H9 (cell line): ENCODE measurements at regions not wholly inside any gene's neighbourhood (a gene's known extent, or its start where the extent isn't known, plus 50 kb on each side); places are given as distances from the start of the nearest gene placed in this dataset.

Source experiments
- DNase-seq: peaks from one replicate; pipeline ENCODE4 v3.0.0-alpha.2; 2017
- H2AFZ ChIP-seq: one replicate; pipeline ENCODE4 v1.6.1; 2013; ENCODE audit warnings: mild to moderate bottlenecking, low read length, control low read depth, moderate library complexity
- H2AK5ac ChIP-seq: 2 replicates; pipeline ENCODE4 v1.6.1; 2013; ENCODE audit warnings: low read length, control low read depth, mixed read lengths; ENCODE audit not compliant: insufficient read length
- H2BK120ac ChIP-seq: one replicate; pipeline ENCODE4 v1.6.1; 2013; ENCODE audit warnings: low read depth, mild to moderate bottlenecking, low read length, control low read depth, inconsistent platforms; ENCODE audit not compliant: poor library complexity, severe bottlenecking
- H2BK12ac ChIP-seq: 2 replicates; pipeline ENCODE4 v1.6.1; 2013; ENCODE audit warnings: low read length, control low read depth, mixed read lengths, low read depth; ENCODE audit not compliant: insufficient read length
- H2BK15ac ChIP-seq: 2 replicates; pipeline ENCODE4 v1.6.1; 2013; ENCODE audit warnings: low read depth, low read length, control low read depth
- H2BK20ac ChIP-seq: one replicate; pipeline ENCODE4 v1.6.1; 2013; ENCODE audit warnings: low read depth, mild to moderate bottlenecking, low read length, control low read depth, inconsistent platforms; ENCODE audit not compliant: poor library complexity, severe bottlenecking
- H2BK5ac ChIP-seq: 2 replicates; pipeline ENCODE4 v1.6.1; 2013; ENCODE audit warnings: low read length, control low read depth, mixed read lengths; ENCODE audit not compliant: insufficient read length
- H3K14ac ChIP-seq: 2 replicates; pipeline ENCODE4 v1.6.1; 2013; ENCODE audit warnings: low read length, control low read depth; ENCODE audit not compliant: insufficient read depth
- H3K18ac ChIP-seq: 2 replicates; pipeline ENCODE4 v1.6.1; 2013; ENCODE audit warnings: low read depth, mild to moderate bottlenecking, mixed read lengths, low read length, control low read depth; ENCODE audit not compliant: insufficient read length
- H3K23ac ChIP-seq: 2 replicates; pipeline ENCODE4 v1.6.1; 2013; ENCODE audit warnings: low read length, control low read depth, mixed read lengths, low read depth; ENCODE audit not compliant: insufficient read length
- H3K23me2 ChIP-seq: 2 replicates; pipeline ENCODE4 v1.6.1; 2013; ENCODE audit warnings: low read depth, mild to moderate bottlenecking, mixed read lengths, low read length, control low read depth; ENCODE audit not compliant: insufficient read length, poor library complexity, severe bottlenecking
- H3K27ac ChIP-seq: 2 replicates; pipeline ENCODE4 v1.5.1; 2013; ENCODE audit warnings: low read length, control low read depth, mixed read lengths, low read depth; ENCODE audit not compliant: insufficient read length
- H3K27me3 ChIP-seq: 2 replicates; pipeline ENCODE4 v1.6.1; 2013; ENCODE audit warnings: low read length, control low read depth, inconsistent platforms; ENCODE audit not compliant: insufficient read depth
- H3K4ac ChIP-seq: 2 replicates; pipeline ENCODE4 v1.6.1; 2013; ENCODE audit warnings: low read depth, mild to moderate bottlenecking, control low read depth, inconsistent platforms, low read length, moderate library complexity
- H3K4me1 ChIP-seq: 2 replicates; pipeline ENCODE4 v1.6.1; 2013; ENCODE audit warnings: low read length, control low read depth, inconsistent platforms; ENCODE audit not compliant: insufficient read depth
- H3K4me2 ChIP-seq: 2 replicates; pipeline ENCODE4 v1.6.1; 2013; ENCODE audit warnings: low read length, control low read depth, mixed read lengths; ENCODE audit not compliant: insufficient read length, insufficient read depth
- H3K56ac ChIP-seq: 2 replicates; pipeline ENCODE4 v1.6.1; 2013; ENCODE audit warnings: low read depth, mild to moderate bottlenecking, mixed read lengths, low read length, control low read depth; ENCODE audit not compliant: insufficient read length
- H3K79me1 ChIP-seq: 2 replicates; pipeline ENCODE4 v1.6.1; 2013; ENCODE audit warnings: low read depth, mild to moderate bottlenecking, moderate library complexity, low read length, control low read depth, inconsistent platforms; ENCODE audit not compliant: insufficient read depth, poor library complexity, severe bottlenecking
- H3K79me2 ChIP-seq: 2 replicates; pipeline ENCODE4 v1.6.1; 2013; ENCODE audit warnings: low read length, control low read depth, inconsistent platforms; ENCODE audit not compliant: insufficient read depth
- H3K9ac ChIP-seq: 2 replicates; pipeline ENCODE4 v1.6.1; 2013; ENCODE audit warnings: low read length, control low read depth, mixed read lengths; ENCODE audit not compliant: insufficient read length; ENCODE audit errors: extremely low read depth
- H3K9me3 ChIP-seq: one replicate; pipeline ENCODE4 v1.6.1; 2013; ENCODE audit warnings: low read depth, low read length, inconsistent platforms; ENCODE audit not compliant: control insufficient read depth
- H3T11ph ChIP-seq: one replicate; pipeline ENCODE4 v1.6.1; 2013; ENCODE audit warnings: mild to moderate bottlenecking, low read length, control low read depth, inconsistent platforms
- H4K20me1 ChIP-seq: one replicate; pipeline ENCODE4 v1.6.1; 2013; ENCODE audit not compliant: control insufficient read depth, insufficient read length, insufficient read depth
- H4K5ac ChIP-seq: 2 replicates; pipeline ENCODE4 v1.6.1; 2013; ENCODE audit warnings: low read depth, mild to moderate bottlenecking, mixed read lengths, low read length, control low read depth; ENCODE audit not compliant: insufficient read length
- H4K8ac ChIP-seq: replicated peaks from 2 replicates; pipeline ENCODE4 v1.6.1; 2013; ENCODE audit warnings: low read length, control low read depth, mixed read lengths, low read depth; ENCODE audit not compliant: insufficient read length
- H4K91ac ChIP-seq: 2 replicates; pipeline ENCODE4 v1.6.1; 2013; ENCODE audit warnings: low read depth, mild to moderate bottlenecking, moderate library complexity, mixed read lengths, low read length, control low read depth; ENCODE audit not compliant: insufficient read length
- H3K27ac Mint-ChIP-seq, 3 experiments: 2 replicates in 2 of 3; 3 replicates in 1 of 3; pipeline ENCODE4 v1.8.0; 2020 to 2021; ENCODE audit warnings: mixed read lengths in 3 of 3, mild to moderate bottlenecking in 1 of 3, moderate library complexity in 1 of 3
- H3K27me3 Mint-ChIP-seq: 2 replicates; pipeline ENCODE4 v1.8.0; 2021; ENCODE audit warnings: low read depth, mild to moderate bottlenecking, moderate library complexity, mixed read lengths
- H3K36me3 Mint-ChIP-seq, 3 experiments: 2 replicates in 2 of 3; 3 replicates in 1 of 3; pipeline ENCODE4 v1.8.0; 2020 to 2021; ENCODE audit warnings: low read depth in 3 of 3, mixed read lengths in 3 of 3; ENCODE audit not compliant: insufficient read depth in 1 of 3
- H3K4me1 Mint-ChIP-seq, 2 experiments: 2 replicates each; pipeline ENCODE4 v1.8.0; 2020; ENCODE audit warnings: mixed read lengths in 2 of 2
- H3K4me3 Mint-ChIP-seq, 2 experiments: 2 replicates in 1 of 2; 3 replicates in 1 of 2; pipeline ENCODE4 v1.8.0; 2020 to 2021; ENCODE audit warnings: mild to moderate bottlenecking in 2 of 2, mixed read lengths in 2 of 2, moderate library complexity in 1 of 2
- H3K9me3 Mint-ChIP-seq, 2 experiments: 2 replicates in 1 of 2; 3 replicates in 1 of 2; pipeline ENCODE4 v1.8.0; 2020; ENCODE audit warnings: mild to moderate bottlenecking in 2 of 2, mixed read lengths in 2 of 2, moderate library complexity in 1 of 2
- CTCF ChIP-seq: fragments of 200-600 bp; sonication (generic); conservative IDR thresholded peaks from 3 replicates; pipeline ENCODE4 v1.8.0; 2021; ENCODE audit warnings: antibody characterized with exemption, mild to moderate bottlenecking
- WGBS: extraction: QIAGEN DNeasy Blood & Tissue Kit; methylation state at CpG from one replicate; pipeline ENCODE4 v1.1.7; 2013; ENCODE audit warnings: missing lambda C conversion rate, low lambda C conversion rate, mixed read lengths; ENCODE audit not compliant: insufficient read length; ENCODE audit errors: extremely low coverage; 5-methylcytosine and 5-hydroxymethylcytosine counted together

- H3K36me3 Mint-ChIP-seq, result no peaks in the 10 kb centered on the region; a peak in 1 of 7 replicates
- no peak overlapping the region for H3K27ac Mint-ChIP-seq
- Histone ChIP-seq H4K5ac (no peak overlapping the region), H3K23me2 (no peaks in the 10 kb centered on the region), H3K4me2 (no peak overlapping the region), H3K14ac (no peak overlapping the region), H3K18ac (no peak overlapping the region), H3K4me1 (no peaks in the 10 kb centered on the region), H4K20me1 (no peaks in the 10 kb centered on the region), H3K9ac (no peak overlapping the region), H2BK5ac (no peak overlapping the region), H3K9me3 (no peaks in the 10 kb centered on the region), H3K56ac (no peak overlapping the region), H3K79me1 (no peaks in the 10 kb centered on the region), H2BK20ac (no peak overlapping the region), H3K23ac (no peak overlapping the region), H3K27ac (no peak overlapping the region), H2BK15ac (no peak overlapping the region), H4K8ac (no peak overlapping the region), H4K91ac (no peak overlapping the region), H2BK120ac (no peak overlapping the region), H2BK12ac (no peak overlapping the region), H2AK5ac (no peak overlapping the region), H2AFZ (no peak overlapping the region), H3K4ac (no peak overlapping the region), H3K27me3 (no peaks in the 10 kb centered on the region), H3T11ph (no peak overlapping the region), H3K79me2 (no peaks in the 10 kb centered on the region)
- DNase-seq, result no peak
- H3K4me1 Mint-ChIP-seq, result 0 out of 4 replicates have a peak, but pooled peaks cover 2 to 3% of the 10 kb centered on the region in 2 experiments
- no peak for TF ChIP-seq CTCF
- H3K27me3 Mint-ChIP-seq, result peaks cover 3% of the 10 kb centered on the region
- H3K9me3 Mint-ChIP-seq, result no peaks in the 10 kb centered on the region
- no peak overlapping the region for H3K4me3 Mint-ChIP-seq
- no CpG with 5 or more reads among the region's 1 CpG for WGBS
Observed at GRCh38 chr15:87633525-87633924, 623.0 kb downstream of the NTRK3 start.
